HTR-8/SVneo (cell line): ENCODE measurements at regions not wholly inside any gene's neighbourhood (a gene's known extent, or its start where the extent isn't known, plus 50 kb on each side); places are given as distances from the start of the nearest gene placed in this dataset.

ENCODE experiments used
- DNase-seq: peaks from one replicate; pipeline ENCODE4 v3.0.0; 2011; ENCODE audit warnings: low spot score, mixed read lengths; ENCODE audit not compliant: insufficient read length
- FAIRE-seq: peaks from 2 replicates; lab custom pipeline; 2011; peaks lifted over from hg19 to GRCh38; lab: Jason Lieb, UNC

DNA sequence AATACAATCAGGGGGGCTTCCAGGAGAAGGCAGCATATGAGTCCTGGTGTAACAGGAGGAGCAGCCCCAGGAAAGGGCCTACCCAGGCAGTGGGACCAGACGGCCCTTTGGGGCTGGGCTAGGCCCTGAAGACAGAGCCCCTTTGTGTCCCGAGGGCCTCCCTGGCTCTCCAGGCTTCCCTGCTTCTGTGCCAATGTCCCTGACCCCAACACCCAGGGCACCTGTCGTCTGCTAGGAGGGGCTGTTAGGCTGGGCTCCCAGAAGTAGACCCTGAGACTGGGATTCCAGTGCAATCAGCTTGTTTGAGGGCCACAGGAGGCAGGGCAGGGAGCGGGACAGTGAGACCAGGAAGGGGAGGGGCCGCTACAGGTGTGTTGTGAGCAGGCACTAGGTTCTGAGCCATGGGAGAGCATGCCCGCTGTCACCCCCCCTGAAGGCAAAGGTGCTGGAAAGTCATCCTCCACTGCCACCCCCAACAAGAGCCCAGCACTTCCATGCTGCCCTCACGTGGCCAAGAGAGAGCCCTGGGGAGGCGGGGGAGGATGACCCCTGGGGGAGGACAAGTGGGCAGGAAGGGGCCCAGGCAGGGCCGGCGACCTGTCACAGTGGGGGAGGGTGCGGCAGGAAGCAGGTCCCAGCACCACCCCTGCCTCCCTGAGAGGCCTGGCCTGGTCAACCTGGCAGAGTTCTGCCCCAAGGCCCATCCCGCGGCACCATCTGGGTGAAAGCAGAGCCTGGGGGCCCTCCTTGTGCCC lies 64.8 kb downstream of the ADRA2C start:
- no peak for DNase-seq

DNA sequence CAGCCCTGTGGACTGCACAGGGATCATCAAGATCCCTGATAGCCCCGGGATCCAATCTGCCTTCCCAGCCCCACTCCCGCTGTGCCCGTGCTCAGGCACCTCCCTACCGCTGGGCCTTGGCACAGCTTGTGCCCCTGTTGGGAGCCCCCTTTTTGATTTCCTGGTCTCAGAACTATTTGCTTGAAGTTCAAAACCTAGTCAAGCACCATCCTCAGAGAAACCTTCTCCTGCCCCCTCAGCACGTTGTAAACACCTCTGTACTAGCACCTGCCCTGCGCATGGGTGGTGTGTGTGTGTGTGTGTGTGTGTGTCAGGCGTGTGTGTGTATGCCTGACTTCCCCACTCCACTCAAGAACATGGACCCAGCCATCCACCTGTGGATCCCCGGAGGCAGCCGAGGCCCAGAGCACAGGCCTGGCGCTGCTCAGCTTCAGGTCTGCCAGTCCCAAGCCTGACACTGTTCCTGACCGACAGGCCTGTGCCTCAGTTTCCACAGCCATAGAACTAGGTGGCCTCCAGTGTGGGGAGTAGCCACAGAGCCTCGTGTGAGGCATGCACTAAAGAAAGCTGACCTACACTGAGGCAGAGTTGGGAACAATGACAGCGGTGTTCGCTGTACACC lies 65.5 kb downstream of the ADRA2C start:
- FAIRE-seq = no peak
- DNase-seq = no peak

More for the DNA sequence above, 64.8 kb downstream of the ADRA2C start:
- FAIRE-seq = no peak

GRCh38 chr4:3832536-3833220 lies 66.5 kb downstream of the ADRA2C start:
- FAIRE-seq = no peak
- no peak for DNase-seq

- FAIRE-seq (no peak), DNase-seq (no peak)
Measured at GRCh38 chr4:3833326-3833989, 67.3 kb downstream of the ADRA2C start.

- DNase-seq (no peak), FAIRE-seq (no peak)
Measured at GRCh38 chr4:3834186-3834662, 68.0 kb downstream of the ADRA2C start.

- DNase-seq (no peak), FAIRE-seq (no peak)
Measured at GRCh38 chr4:3834663-3835521, 68.7 kb downstream of the ADRA2C start.

- no peak for DNase-seq
- FAIRE-seq = no peak
Measured at GRCh38 chr4:3835527-3836405, 69.6 kb downstream of the ADRA2C start.

GRCh38 chr4:3836406-3836755 lies 70.2 kb downstream of the ADRA2C start:
- no peak for DNase-seq
- no peak for FAIRE-seq

GRCh38 chr4:3836756-3837601 lies 70.8 kb downstream of the ADRA2C start:
- DNase-seq = no peak
- no peak for FAIRE-seq

DNA sequence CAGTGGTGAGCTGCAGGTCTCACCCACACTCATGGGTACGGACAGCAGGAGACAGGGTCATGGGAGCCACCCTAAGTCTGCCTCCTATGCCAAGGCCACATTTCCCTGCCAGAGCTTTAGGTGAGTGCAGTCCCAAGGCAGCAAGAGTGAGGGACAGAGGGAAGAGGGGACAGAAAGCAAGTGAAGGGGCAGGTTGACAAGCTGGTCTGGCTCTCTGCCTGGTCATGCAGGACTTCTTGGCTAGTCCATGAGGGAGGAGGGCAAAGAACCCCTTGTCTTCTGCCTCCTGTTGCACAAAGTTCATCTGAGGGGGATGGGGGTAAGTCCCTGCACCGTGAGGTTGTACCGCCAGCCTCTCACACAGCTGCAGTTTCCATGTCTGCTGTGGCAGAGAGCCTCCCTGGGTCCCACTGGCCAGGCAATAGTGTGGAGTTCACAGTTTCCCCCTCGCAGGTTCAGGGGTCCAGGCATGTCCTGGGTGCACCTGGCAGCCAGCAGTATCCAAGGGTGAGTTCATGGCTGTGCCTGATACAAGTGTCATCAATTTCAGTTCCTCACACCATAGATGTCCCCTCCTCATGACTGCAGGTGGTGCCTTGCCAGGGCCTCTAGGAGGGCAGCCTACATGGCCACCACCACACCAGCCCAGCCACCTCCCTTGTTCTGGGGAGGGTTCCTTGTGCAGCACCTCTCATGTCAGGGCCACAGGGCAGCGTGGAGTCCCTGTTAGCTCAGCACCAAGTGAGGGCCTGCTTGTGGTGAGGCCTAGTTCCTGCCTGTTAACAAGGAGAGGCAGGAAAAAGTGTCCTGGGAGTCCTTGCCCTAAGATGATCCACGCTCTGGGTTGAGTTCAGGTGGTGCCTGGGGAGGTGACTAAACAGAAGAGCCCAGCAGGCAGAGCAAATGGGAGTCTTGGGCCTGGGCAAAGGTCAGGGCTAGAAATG lies 72.5 kb downstream of the ADRA2C start:
- DNase-seq (no peak), FAIRE-seq (no peak)

GRCh38 chr4:3845094-3845743 lies 79.0 kb downstream of the ADRA2C start:
- FAIRE-seq (no peak), DNase-seq (no peak)

- FAIRE-seq = no peak
- DNase-seq = no peak
Measured at GRCh38 chr4:3845744-3846429, 79.7 kb downstream of the ADRA2C start.

- no peak for FAIRE-seq
- no peak for DNase-seq
Measured at GRCh38 chr4:3847211-3847940, 81.2 kb downstream of the ADRA2C start.

GRCh38 chr4:3848323-3848722 lies 82.1 kb downstream of the ADRA2C start:
- DNase-seq (no peak), FAIRE-seq (no peak)

DNA sequence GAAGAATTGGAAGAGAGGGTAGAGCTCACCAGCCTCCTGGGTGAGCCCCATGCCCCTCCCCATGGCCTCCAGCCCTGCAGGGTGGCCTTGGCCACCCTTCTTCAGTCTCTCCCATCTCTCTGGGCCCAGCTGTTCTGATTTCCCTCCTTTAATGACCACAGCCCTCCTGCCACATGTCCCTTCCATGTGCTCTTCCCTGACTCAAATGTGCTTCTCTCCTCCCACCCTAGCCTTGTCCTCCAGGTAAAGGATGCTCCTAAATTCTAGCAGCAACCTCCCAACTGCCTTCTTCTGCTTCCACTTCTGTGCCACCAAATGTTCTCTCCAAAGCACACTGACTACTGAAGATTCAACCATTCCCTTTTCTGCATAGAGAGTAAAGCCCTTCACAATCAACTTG lies 83.0 kb downstream of the ADRA2C start:
- no peak for DNase-seq
- no peak for FAIRE-seq
